HG03457 (cell line): ENCODE measurements at regions not wholly inside any gene's neighbourhood (a gene's known extent, or its start where the extent isn't known, plus 50 kb on each side); places are given as distances from the start of the nearest gene placed in this dataset.

Experiments
- ATAC-seq: cut with Tn5 transposase; IDR thresholded peaks from one replicate; pipeline ENCODE4 v1.9.1; 2021; ENCODE audit warnings: moderate number of reproducible peaks; ENCODE audit not compliant: unreplicated experiment

DNA sequence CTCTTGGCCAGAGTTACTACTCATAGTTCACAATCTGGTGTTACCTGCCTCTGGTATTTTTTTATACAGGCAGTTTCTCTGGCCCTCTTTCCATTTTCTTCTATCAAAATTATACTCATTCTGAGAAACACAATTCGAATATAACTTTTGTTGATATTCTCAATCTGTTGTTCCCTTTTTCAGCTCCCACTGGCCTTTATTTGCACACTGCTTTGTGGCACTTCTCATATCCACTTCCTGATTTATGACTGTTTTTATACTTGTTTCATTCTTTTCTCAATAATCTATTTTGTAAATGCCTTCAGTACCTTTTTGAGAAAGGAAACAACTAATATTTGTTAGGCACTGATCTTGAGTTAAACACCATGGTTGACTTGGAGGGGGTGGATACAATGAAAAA is 93.8 kb upstream of the HDAC9 start:
- ATAC-seq, result no peak

DNA sequence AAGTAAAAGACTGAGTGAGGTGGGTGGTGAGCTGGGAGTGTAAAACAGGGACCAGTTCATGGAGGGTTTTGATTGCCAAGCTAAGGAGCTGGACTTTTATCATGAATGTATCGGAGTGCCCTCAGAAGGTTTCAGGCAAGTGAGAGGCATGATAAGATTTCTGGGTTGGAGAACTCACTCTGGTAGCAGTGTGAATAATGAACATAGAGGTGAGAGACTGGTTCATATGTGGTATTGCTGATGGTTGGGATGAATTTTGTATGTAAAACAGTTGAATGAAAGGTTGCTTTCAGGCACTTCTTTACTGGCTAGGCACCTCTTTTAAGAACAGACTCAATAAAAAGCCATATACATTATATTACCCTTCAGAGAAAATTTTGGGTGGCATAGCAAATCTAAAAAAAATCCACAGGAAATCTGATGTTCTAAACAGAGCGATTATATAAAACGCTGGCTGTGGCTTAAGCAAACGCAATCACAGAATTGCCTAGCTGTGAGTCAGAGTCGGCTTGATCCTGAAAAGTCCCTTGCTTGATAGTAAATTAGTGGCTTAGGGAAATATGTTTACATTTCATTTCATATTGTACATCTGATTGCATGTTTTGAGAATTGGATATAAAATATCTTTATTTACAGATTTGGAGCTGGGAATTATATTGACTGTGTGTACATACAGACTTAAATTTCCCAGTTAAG is 92.9 kb upstream of the HDAC9 start:
- ATAC-seq, result no peak

DNA sequence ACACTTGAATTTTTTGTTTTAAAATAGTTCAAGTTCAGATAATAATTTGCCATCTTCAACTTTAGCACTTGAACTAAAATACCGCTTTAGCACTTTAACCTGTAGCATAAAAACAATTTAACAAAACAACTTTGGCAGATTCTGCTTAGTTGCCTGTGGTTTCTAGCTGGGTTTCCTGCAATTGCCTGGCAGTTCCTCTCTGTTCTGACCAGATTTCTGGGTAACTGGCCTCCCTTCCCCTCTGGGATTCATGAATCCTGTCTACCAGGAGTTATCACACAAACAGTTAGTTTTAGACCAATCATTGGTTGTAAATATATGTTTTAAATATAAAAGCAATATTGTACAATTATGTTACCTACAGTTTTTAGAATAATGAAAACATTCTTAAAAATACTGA is 89.8 kb upstream of the HDAC9 start:
- ATAC-seq, result no peak

- ATAC-seq, result no peak
Observed at GRCh38 chr7:18407385-18407784, 88.2 kb upstream of the HDAC9 start.

DNA sequence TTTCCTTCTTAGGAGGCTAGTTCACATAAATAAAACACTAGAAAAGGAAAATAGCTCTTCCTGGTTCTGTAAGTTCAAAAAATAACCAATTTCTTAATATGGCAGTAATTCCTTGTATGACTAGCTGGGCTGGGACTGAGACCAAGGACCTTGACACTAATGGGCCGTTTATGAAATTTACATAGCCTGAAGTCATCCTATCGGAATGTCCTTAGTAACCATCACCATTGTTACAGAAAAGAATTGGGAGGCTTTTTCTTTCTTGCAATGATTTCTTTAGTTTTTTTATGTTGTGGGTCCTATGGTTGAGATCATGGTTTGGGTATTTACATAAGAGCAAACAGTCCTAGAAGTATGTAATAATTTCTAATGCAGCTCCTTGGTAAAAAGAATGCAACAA is 87.1 kb upstream of the HDAC9 start:
- ATAC-seq, result no peak

GRCh38 chr7:18408868-18409267 is 86.7 kb upstream of the HDAC9 start:
- ATAC-seq, result no peak

DNA sequence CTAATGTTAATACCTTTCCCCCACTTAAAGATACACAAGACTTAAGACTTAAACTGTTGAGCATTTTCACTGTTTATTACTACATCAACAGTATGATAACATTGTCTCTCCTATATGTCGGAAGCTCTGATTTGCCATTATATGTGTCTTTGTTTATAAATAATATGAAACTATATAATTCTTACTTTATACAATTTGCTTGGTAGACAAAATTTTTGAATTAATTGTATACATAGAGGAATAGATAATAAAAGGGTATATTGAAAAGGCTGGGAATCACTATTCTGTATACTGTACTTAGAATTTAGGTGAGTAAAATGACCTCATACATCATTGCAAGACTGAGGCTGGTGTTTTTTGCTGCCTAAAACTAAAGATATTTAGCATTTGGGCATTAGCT is 82.1 kb upstream of the HDAC9 start:
- no peak for ATAC-seq

DNA sequence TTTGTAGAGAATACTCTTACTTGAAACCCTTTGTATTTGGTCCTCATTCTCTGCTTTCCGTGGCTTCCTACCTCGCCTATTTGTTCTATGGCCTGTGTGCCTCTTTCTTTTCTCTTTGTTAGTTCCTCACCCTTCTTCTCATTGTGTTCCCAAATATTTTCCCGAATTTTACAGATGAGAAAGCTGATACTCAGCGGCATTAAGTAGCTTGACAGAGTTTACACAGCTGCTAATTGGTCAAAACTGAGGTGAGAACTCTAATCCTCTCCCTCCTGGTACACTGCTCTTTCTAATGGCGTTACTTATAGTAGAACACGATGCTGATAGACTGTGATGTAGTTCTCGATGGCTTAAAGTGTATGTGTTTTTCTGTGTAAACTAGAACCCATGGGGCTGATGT is 80.7 kb upstream of the HDAC9 start:
- no peak for ATAC-seq

DNA sequence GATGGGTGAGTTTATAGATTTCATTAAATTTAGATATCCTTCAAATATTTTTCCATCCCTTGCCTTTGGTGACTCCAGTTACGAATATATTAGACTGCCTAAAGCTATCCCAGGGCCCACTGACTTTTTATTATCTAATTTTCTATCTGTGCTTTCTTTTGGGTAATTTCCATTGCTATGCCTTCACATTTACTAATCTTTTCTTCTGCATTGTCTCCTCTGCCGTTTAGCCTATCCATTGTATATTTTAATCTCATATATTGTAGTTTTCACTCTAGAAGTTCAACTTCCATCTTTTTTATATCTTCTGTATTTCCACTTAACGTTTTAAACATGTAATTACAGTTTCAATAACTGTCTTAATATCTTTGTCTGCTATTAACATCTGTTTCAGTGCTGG is 78.6 kb upstream of the HDAC9 start:
- ATAC-seq, result no peak

- ATAC-seq, result no peak
Observed at GRCh38 chr7:18419456-18419855, 76.1 kb upstream of the HDAC9 start.

DNA sequence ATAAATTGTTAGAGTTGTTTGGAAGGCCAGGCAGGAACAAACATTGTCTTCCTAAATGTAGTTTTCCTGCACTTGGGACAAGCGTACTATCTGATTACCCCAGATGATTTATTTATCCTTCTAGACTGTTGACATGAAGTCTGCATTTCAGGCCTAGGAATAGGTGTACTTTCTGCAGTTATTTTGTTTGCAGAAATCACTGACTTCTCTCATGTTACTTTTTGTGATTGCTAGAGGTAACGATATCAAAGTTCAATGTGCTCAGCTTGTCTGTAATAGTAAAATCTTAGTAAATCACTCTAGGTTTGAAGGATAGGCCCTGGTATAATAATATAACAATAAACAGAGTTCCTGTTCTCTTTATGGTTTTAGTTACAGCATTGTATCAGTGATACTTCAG is 75.4 kb upstream of the HDAC9 start:
- no peak for ATAC-seq

DNA sequence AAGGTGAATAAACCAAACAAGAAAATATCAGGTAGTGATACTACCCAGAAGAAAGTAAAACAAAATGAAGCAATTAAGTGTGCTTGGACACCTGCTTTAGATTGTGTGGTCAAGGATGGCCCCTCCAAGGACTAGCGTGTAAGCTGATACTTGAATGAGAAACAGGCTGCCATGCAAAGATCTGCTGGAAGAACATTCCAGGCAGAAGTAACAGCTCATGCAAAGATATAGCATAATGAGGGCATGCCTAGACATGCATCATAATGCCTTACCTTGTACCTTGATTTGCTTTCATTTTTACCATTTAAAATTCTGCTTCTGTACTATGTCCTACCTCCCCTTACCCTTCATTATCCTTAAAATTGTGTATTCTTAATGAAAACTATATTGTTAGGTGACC is 74.8 kb upstream of the HDAC9 start:
- ATAC-seq, result no peak

- no peak for ATAC-seq
Observed at GRCh38 chr7:18421297-18422002, 74.1 kb upstream of the HDAC9 start.

GRCh38 chr7:18425227-18425626 is 70.3 kb upstream of the HDAC9 start:
- no peak for ATAC-seq

DNA sequence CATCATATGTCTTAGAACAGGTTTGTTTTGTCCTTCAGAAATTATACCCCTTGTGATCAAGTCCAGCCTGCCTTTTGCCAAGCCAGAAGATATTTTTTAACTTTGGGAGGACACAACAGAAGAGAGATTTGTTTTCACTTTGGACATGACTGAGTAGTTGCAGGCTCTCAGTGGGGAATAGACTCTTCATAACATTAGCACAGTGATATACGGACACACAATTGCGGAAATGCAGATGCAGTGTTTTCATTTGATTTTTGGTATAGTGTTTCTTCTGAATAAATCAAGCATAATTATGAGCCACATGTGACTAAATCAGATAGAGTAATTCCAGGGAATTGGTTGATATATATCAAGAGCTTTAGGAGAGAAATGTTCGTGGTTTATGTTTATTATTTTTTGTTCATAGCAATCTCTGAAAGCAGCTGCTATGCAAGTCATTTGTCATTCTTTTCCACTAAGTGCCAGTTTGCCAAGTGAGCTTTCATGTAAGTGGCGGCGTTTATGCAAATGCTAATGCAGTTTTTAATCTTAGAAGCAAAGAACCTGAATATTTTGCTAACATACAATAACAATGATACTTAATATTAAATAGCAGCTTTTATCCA is 69.6 kb upstream of the HDAC9 start:
- ATAC-seq, result no peak

GRCh38 chr7:18426564-18427226 is 68.9 kb upstream of the HDAC9 start:
- no peak for ATAC-seq

GRCh38 chr7:18429547-18429946 is 66.0 kb upstream of the HDAC9 start:
- ATAC-seq, result no peak

GRCh38 chr7:18430810-18431209 is 64.7 kb upstream of the HDAC9 start:
- no peak for ATAC-seq

DNA sequence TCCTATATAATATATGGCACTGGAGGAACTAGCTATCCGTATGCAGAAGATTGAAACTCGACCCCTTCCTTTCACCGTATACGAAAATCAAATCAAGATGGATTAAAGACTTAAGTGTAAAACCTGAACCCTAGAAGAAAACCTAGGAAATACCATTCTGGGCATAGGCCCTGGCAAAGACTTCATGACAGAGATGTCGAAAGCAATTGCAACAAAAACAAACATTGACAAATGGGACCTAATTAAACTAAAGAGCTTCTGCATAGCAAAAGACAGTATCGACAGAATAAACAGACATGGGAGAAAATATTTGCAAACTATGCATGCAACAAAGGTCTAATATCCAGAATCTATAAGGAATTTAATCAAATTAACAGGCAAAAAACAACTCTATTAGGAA is 61.4 kb upstream of the HDAC9 start:
- ATAC-seq, result no peak

DNA sequence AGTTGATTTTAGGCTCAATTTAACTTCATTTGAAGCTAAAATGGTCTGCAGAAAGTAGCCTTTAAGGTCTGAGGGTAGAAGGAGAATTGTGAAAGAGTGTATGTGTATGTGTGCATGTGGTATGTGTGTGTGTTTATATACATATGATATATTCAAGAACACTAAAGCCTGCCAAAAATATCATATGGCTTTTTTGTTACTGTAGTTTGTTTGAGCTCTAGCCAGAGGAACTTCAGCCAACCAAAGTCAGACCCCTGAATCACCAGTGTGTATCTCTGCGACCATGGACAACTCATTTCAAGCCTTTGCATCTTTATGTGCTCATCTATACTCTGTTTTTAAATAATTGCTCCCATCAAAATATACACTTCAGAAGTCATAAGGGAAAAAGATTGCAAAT is 58.4 kb upstream of the HDAC9 start:
- no peak for ATAC-seq

GRCh38 chr7:18440934-18441333 is 54.6 kb upstream of the HDAC9 start:
- no peak for ATAC-seq

GRCh38 chr7:18444826-18445225 is 50.7 kb upstream of the HDAC9 start:
- ATAC-seq, result no peak
